COR-L47 (cell line): ENCODE measurements at regions not wholly inside any gene's neighbourhood (a gene's known extent, or its start where the extent isn't known, plus 50 kb on each side); places are given as distances from the start of the nearest gene placed in this dataset.

Experiments used
- DNase-seq: peaks from one replicate; lab custom pipeline; 2025; lab: John Stamatoyannopoulos, UW

DNA sequence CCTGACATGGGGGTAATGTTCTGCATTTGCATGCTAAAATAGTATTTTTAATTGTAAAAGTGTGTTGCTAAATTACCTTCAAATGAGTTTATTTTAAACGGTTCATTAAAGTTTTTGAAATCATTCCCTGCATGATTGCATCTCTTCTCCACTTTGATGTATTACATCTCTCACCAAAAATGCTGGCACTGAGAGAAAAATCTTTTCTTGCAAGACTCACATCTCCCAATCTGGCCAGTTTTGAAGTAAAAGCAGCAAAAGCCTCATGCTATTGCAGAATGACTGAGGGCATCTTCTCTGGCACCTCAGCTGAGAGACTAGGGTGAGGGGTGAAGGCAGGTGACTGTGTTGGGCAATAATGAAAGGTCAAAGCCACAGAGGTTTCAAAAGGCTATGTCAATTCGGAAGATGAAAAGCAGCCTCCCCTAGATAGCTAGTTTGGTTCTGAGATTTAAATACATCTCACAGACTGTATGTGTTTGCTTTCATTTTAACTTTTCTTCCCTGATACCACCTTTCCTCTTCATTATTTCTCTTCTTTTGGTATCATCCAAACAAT is 292.2 kb upstream of the RAG2 start:
- no peak for DNase-seq

DNA sequence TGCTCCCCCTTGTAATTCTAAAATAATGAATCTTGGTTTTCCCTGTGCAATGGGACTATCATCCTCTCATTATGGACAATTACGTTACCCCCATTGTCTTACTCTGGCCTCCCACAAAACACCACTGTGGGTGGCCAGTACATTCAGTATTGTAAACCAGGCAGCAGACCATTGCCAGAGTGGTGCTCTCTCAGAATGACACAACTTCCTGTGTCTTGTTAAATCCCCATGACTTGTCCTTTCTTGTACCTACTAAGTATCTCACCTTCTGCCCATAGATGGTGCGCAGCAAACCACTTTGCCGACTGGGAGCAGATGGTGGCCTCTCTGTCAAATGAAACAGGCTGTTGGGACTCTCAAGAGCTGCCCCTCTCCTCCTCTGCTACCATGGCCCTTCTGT is 287.1 kb upstream of the RAG2 start:
- DNase-seq = no peak

DNA sequence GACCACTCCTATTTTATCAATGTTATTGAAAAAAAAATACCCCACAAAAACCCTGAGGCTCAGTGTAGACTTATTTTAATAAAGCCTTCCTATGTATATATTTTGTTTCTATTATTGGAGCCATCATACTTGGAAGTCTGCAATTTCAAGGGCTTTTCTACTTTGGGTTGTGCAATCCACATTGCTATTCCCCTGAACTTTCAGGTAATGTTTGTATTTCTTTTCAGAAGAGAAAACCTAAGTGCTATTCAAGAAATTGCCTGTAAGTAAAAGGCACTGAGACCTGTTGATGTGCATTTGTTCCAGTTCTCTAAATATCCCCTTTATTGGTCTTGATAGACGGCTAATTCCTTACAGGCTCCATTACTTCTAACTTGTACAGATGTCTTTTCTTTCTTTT is 280.7 kb upstream of the RAG2 start:
- no peak for DNase-seq

DNA sequence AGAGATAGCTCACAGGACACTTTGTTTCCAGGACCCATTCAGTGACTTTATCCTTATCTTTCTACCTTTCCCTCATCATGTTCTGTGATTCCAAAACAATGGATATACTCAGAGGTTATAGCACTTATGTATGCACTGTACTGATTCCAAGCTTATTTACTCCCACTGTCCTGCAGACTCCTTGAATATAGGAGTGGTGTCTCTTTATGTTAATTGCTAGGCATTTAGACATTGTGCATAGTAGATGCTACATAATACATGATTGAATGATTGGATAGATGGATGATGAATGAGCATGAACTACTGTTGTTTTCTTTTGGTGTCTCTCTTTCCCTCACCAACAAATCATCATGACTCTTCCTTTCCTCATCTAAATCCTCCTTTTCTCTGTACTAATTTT is 279.1 kb upstream of the RAG2 start:
- no peak for DNase-seq

DNA sequence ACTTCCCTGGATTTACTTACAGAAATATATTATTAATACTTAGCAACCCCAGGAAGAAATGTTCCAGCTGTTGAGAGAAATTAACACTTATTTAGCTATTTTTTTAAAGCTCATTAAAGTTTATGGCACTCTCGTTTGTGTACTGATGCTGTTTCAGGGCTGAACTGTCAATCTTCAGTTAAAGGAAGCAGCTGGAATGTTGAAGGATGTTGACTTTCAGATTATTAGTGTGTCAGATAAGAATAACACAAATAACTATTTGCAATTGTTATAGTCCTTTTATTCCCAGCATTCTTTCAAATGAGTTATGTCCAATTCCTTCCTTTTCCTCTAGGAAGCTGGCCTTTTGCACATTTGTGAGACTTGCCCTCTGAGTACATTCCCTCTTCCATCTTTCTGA is 278.2 kb upstream of the RAG2 start:
- DNase-seq = no peak

DNA sequence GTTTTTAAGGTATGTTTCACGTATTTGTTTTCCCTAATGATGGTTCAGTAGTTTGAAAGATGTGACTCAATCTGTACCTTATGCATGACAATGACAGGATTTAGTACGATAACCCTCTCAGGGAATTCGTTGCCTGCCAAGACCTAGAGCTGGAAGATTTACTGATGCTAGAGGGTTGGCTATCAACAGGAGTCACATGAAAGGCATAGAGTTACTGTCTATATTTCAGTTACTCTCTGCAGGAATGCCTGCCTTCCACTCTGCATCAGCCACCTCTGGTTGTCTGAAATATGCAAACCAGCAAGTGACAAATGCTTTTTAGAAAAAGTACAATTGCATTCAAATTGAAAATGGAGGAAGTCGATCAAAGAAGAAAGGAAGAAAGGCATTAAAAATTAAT is 276.3 kb upstream of the RAG2 start:
- DNase-seq = no peak

DNA sequence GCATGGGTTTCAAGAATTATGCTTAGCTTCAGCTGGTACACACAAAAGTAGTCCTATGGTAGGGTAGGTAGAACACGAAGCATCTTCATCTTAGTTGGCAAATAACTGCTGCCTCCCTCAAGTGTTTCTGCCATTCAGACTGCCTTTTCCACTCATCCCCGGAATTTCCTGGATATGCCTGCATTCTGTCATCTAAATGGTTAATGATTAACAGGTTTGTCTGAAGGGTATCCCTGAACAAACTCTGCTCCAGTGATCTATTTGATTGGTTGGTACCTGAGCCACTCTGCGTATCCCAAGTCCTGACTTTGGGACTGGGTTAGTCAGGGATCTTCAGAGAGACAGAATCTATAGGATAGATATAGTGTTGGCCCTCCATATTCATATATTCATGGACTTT is 272.3 kb upstream of the RAG2 start:
- DNase-seq = no peak

DNA sequence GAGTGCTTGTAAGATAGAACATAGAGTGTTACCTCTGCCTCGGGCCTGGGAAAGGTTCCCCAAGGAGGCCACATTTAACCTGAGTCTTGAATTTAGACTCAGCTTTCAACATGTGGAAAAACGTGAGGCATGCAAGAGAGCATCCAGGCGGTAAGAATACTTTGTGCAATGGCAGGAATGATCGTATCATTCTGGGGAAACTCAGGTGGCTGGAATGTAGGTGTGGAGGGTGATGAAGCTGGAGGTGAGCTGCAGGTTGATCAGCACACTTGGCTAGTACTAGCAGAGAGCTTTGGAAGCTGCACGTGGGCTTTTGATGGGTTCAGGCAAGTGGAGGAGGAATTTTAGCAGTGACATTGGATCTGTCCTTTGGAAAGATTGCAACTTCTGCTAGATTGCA is 270.3 kb upstream of the RAG2 start:
- DNase-seq = no peak

DNA sequence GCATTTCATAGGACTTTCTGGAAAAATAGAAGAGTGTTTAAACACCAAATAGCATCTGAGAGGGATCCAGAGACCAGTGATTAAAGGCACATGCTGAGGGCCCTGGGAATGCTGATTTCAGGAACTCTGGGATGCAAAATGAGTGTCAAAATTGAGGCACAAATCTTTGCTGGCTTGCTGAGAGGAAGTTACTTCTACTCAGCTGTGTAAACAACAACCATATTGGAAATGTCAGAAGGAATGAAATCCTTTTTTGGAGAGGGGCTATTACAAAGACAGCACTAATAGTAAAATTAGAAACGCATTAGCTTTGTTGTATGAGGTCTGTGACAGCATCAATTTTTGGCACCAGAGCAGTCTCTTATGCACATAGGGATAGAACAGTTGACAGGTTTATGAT is 267.8 kb upstream of the RAG2 start:
- no peak for DNase-seq

DNA sequence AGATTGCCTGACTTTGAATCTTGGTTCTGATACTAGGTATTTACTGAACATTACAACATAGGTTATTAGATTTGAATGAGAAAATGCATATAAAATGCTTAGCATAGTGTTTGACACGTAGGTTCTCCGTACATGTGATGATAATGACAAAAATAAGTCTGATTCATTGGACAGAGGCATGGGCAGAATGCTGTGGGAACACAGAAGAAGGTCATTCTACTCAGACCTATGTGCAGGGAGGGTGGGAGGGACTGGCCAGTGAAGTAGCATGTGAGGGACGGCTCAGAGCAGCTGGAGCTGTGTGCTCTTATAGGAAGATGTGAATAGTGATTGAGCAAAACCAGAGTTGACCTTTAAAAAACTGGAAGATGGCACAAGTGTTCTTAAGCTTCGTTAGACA is 256.8 kb upstream of the RAG2 start:
- DNase-seq = no peak

DNA sequence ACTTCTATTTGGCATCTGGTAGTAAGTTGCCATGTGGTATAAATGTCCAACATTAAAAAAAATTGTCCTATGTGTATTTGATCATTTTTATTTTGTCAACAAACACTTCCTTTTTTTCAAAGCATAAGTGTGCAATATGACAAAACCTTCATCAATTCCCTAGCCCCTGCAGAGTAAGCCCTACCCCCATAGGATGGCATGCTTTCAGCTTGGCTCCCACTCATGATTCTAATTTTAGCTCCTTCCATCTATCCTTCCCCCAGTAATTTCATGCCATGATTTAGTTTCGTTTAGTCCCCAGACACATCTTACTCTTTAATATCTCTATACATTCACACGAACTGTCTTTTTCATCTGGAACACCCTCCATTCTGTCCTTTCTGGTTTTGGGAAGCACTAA is 250.6 kb upstream of the RAG2 start:
- DNase-seq = no peak

DNA sequence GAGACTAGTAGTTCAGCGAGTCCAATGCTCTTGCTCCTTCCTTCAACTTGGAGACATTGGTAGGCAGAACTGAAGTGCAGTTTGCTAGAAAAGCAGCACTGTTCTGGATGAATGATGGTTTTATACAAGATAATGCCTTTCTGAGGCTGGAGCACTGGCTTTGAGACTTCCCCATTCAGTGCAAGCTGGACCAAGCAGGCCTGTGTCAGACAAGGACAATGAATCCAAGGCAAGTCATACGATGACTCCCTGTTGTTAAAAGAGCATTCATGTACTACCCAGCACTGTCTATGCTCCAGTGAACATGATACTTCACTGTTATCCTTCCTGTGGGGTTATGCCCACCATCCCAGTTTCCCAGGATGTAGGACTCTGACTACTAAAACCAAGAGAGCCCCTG is 242.3 kb upstream of the RAG2 start:
- DNase-seq = no peak

DNA sequence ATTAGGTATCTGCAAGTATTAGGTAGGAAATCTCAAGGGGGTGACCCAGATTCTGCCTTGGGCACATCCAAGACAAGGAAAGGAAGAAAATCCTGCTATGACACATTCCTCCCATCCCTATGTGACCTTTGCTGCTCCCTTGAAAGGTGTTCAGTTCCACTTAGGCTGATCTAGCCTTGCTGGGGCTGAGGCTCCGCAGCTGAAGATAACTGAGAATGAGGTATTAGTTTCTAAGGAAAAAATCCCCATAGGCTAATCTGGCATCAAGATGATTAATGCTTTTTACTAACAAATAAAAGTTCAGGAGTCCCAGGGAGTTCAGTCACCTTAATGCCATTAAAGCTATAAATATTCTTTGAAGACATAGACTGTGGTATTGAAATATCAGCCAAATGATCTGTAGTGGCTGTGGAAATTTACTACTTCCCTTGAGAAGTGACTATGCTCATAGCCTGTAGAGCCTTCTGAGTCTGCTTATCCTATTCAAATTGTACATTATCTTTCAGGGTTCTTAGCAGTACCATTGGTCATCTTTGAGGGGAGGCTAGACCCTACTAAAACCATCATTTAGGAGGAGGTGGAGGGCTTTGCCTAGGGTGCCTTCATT is 239.9 kb upstream of the RAG2 start:
- no peak for DNase-seq

DNA sequence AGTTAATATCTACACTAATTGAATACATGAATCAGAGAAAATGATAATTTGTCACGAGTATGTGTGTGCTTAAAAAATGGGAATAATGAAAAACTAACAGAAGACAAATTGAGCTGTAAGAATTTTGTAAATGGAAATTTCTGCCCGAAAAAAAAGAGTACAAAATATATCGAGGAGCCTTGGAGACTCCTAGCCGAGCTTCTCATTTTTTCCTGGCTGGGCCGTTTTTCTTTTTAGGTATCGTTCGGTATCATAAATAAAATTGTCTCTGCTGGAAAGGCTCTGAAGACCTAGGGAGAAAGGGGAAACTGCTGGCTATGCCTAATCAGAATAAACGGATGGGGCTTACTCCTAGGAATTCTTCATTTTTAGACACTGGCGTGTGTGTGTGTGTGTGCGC is 227.2 kb upstream of the RAG2 start:
- no peak for DNase-seq

DNA sequence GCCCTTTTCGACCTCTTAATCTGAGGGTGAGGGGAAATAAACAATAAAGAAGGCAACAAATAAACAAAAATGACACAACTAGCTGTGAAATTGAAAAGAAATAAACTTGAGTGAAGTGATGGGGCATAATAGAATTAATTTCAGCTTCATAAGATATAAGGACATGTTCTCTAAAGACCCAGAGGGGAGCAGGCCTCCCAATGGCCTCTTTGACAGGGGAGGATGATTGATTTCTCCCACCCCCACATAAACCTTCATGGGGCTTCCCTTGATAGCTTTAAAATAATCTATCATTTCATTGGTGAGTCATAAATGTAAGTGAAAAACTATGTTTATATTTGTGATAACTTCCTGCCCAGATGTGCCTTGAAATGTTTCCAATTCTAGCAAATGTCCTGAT is 226.3 kb upstream of the RAG2 start:
- DNase-seq = no peak

DNA sequence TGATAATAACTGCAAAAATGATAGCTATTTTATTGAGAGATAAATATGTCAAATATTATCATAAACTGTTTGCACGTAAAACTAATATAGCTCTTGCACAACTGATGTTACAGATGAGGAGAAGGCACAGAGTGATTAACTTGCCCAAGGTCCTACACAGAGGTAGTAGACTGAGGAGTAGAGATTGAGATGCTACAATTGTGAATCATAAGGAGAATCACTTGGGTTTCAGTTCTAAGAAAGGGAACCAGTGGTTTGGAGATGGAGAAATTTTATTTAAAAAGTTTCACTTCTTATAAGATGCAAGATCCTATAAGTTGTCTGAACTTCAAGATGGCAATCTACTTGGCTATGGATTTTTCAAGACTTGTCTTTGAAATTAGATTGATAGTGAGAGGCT is 224.8 kb upstream of the RAG2 start:
- no peak for DNase-seq

DNA sequence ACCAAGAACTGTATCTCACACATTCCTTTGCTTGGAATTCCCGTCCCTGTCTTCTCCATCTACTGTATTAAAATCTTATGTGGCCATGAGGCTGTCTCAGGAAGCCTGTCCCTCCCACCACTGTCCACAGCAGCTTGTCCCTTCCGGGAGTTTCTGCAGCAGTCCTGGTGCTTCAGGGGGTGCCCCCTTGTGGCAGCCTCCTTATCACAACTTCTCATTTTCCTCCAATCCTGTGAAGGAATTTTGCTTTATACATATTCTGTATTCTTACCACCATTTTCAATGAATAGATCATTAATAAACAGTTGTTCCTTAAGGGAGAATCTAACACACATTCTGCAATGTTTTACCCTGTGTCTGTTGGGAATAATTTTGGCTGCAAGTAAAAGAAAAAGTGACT is 220.4 kb upstream of the RAG2 start:
- DNase-seq = no peak

DNA sequence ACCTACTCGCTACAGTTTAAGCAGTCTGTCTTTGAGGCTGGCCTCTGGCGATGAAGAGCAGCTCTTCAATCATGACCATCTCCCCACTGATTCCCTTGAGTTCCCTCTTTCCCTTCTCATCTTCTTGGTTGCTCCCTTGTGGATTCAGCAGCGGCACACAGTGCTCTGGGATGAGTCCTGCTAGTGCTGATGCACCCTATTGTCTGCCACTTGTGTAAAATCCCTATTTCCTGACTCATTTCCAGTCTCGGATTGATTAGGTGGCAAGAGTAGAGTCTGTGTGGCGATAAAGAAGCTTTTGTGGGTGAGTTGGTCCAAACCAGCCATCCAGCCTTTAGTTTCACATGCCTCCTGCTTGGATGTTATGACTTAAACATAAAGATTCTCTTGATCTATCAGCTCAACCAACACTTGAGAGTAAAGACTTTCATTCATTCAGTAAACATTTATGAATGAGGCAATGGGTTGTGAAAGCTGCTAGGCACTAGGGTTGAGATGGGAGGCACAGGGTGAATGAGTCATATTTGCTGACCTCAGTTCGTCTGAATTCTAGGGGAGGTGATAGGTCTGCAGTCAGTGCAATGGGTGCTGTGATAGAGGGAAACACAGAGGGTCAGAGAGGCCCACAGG is 219.4 kb upstream of the RAG2 start:
- no peak for DNase-seq

DNA sequence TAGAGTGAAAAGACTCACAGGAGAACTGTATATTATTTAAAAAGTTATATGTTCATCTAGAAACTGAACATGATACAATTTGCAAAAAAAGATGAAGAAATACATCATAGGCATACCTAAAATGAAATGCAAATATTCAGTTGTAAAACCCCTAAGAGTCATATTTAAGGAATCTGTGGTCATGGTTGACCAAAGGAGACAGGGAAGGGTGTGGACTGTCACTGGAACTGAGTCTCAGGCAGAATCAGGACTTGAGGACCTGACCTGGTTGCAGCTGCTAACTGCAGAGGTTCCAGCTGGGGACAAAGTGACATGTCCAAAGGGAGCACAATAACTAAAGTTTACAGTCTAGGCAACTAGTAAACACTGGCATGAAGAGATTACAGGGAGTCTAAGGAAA is 211.3 kb upstream of the RAG2 start:
- no peak for DNase-seq

DNA sequence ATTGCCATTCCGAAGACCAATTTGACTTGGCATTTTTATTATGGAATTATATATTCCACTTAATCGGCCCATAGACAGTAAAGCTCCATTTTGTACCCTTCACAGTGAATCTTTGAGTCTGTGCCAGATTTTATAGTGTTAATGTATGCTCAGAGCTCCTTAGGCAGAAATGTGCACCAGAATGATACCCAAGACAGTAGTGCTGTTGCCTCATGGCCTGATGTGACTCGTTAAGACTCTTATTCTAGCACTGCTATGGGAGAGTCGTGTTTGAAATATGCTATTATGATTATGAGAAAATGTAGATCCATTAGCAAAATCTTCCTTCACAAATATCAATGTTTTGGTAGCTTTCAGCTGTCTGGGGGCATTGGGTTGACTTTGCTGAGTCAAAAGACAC is 209.8 kb upstream of the RAG2 start:
- no peak for DNase-seq

DNA sequence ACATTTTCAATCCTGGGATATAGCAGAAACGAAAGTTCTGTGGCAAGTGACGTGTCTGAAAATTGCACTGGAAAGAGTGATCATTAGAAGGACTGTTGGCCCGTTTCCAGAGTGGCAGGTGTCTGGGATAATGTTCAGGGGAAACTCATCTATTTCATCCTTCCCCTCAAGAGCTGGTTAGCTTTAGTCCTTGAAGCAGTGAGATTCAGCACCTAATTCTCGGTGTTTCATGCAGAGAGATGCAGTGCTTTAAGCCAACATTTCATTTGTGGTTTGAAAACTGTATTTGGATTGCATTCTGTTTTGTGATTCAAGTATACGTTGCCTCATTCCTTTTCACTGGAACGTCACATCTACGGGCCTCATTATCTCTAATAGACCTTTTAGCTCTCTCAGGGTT is 205.0 kb upstream of the RAG2 start:
- DNase-seq = peak; percentile 7

DNA sequence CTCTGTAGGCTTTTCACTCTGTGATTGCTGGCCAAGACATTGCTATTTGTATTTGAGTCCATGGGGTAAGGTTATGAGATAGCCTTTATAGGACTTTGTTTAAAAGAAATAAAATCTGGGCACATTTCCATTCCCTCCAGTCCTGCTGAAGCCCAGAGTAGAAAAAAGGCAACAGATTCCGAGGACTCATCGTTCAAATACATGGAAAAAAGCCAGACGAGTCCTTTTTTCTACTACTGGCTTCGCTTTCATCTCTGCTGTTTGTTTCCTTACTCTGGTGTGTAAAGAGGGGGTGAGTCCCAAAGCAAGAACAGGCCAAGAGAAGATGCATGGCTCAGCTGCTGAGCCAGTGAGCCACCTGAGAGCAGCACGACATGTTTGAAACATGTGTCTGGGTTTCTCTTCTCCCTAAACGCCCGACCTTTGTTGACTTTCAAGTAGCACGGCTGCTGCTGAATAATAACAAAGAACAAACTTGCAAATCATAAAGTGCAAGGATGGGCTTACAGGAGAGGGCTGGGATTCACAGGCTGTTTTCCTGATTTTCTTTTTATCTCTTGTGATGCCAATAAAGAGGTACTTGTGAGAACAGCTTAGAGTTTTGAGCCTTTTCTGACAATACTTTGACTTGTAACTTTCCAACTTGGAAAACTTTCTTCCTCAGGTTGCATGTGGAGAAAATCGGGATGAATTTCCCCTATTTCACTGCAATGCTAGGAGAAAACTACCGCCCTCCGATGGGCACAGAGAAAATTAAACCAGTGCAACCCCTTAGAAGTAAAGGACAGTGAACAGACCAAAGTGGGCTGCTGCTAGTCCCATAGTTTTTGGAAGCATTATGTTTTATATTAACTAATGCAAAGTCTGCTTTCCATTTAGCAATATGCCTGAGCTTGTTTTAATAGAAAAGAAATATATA is 195.2 kb upstream of the RAG2 start:
- no peak for DNase-seq

DNA sequence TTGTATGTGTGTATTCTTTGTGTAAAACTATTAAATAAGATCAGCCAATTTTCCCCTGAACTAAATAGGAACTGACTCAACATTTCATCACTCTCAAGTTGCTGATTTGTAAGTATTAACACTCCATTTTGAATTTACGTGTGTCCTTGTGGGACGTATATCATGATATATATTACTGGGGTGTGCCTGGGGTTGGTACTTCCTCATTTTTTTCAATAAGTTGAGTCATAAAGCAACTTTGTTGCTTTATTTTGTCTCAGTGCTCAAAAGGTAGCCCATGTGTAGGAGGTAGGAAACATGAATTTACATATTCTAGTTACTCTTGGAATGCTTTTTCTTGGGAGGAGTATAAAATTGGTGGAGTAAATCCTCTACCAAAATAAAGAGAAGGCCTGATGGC is 193.9 kb upstream of the RAG2 start:
- DNase-seq = no peak
